SU-DHL-6 (cell line): ENCODE measurements at regions not wholly inside any gene's neighbourhood (a gene's known extent, or its start where the extent isn't known, plus 50 kb on each side); places are given as distances from the start of the nearest gene placed in this dataset.
A peak's percentile ranks its signal among the peaks of the same experiment; 100 is the strongest.

Experiments
- H2AFZ ChIP-seq: fragments of 200-600 bp; sonication (generic); 2 replicates; pipeline ENCODE4 v1.6.1; 2014; ENCODE audit warnings: low read depth, mild to moderate bottlenecking, moderate library complexity, mixed read lengths, antibody characterized with exemption, low read length; ENCODE audit not compliant: severe bottlenecking
- H3F3A ChIP-seq: fragments of 200-600 bp; shearing (Covaris generic); 2 replicates; pipeline ENCODE4 v1.6.0; 2016; ENCODE audit warnings: antibody characterized with exemption, mild to moderate bottlenecking; ENCODE audit not compliant: insufficient read depth
- H3K27ac ChIP-seq: fragments of 200-600 bp; sonication (generic); 2 replicates; pipeline ENCODE4 v1.5.1; 2016; ENCODE audit warnings: low read depth, mild to moderate bottlenecking, low read length, moderate library complexity, mixed read lengths
- H3K27me3 ChIP-seq: fragments of 200-600 bp; sonication (generic), shearing (Covaris generic); 2 replicates; pipeline ENCODE4 v1.6.0; 2014; ENCODE audit warnings: mild to moderate bottlenecking, low read length
- H3K36me3 ChIP-seq: fragments of 200-600 bp; sonication (generic); 2 replicates; pipeline ENCODE4 v1.6.1; 2014; ENCODE audit warnings: mild to moderate bottlenecking, low read length, mixed read lengths
- H3K4me2 ChIP-seq: fragments of 300-600, 200-600 bp; shearing (Covaris generic), sonication (generic); 2 replicates; pipeline ENCODE4 v1.6.0; 2014; ENCODE audit warnings: low read length, low read depth, mild to moderate bottlenecking; ENCODE audit not compliant: poor library complexity, severe bottlenecking
- H3K4me3 ChIP-seq: fragments of 200-600 bp; sonication (generic); 2 replicates; pipeline ENCODE4 v1.5.1; 2014; ENCODE audit warnings: antibody characterized with exemption, low read length, mild to moderate bottlenecking, mixed read lengths; ENCODE audit not compliant: insufficient read depth, poor library complexity, severe bottlenecking
- H3K79me2 ChIP-seq: fragments of 200-600 bp; sonication (generic); 2 replicates; pipeline ENCODE4 v1.6.1; 2014; ENCODE audit warnings: mild to moderate bottlenecking, low read length, moderate library complexity; ENCODE audit not compliant: insufficient read depth
- H3K9ac ChIP-seq: fragments of 200-600 bp; sonication (generic); 2 replicates; pipeline ENCODE4 v1.7.0; 2014; ENCODE audit warnings: mild to moderate bottlenecking, low read length
- H3K9me2 ChIP-seq: fragments of 200-600 bp; sonication (generic); replicated peaks from 2 replicates; pipeline ENCODE4 v1.6.1; 2014; ENCODE audit warnings: low read length; ENCODE audit not compliant: insufficient read depth
- H3K9me3 ChIP-seq: fragments of 200-600 bp; sonication (generic); 2 replicates; pipeline ENCODE4 v1.6.1; 2014; ENCODE audit warnings: low read length, mixed read lengths; ENCODE audit not compliant: insufficient read depth
- H4K20me1 ChIP-seq: fragments of 200-600 bp; sonication (generic); 2 replicates; pipeline ENCODE4 v1.6.1; 2014; ENCODE audit warnings: low read depth, mild to moderate bottlenecking, antibody characterized with exemption, low read length, moderate library complexity, mixed read lengths
- EZH2phosphoT487 ChIP-seq: fragments of 200-600 bp; sonication (generic), shearing (Covaris generic); conservative IDR thresholded peaks from 2 replicates; pipeline ENCODE4 v1.6.1; 2018; ENCODE audit warnings: mild to moderate bottlenecking, antibody characterized with exemption, low read length, moderate library complexity, mixed read lengths
- TF ChIP-seq, protein P1 (sequence below): fragments of 200-600 bp; sonication (generic); IDR thresholded peaks from one replicate; pipeline ENCODE4 v1.5.1; 2017; ENCODE audit warnings: antibody characterized with exemption, mild to moderate bottlenecking, low read length, moderate library complexity; ENCODE audit not compliant: insufficient read depth, poor library complexity, severe bottlenecking

- 0 out of 2 replicates have a peak, but pooled peaks cover 4% of the 10 kb centered on the region for H3K36me3 ChIP-seq
- no peaks in the 10 kb centered on the region for H4K20me1 ChIP-seq
- peak overlapping the region; percentile 3 for H2AFZ ChIP-seq
- no peaks in the 10 kb centered on the region for H3K27me3 ChIP-seq
- H3K4me2 ChIP-seq = no peak overlapping the region
- no peaks in the 10 kb centered on the region for H3F3A ChIP-seq
- no peak overlapping the region for H3K9ac ChIP-seq
- TF ChIP-seq EZH2phosphoT487 = no peak
- TF ChIP-seq, protein P1, sequence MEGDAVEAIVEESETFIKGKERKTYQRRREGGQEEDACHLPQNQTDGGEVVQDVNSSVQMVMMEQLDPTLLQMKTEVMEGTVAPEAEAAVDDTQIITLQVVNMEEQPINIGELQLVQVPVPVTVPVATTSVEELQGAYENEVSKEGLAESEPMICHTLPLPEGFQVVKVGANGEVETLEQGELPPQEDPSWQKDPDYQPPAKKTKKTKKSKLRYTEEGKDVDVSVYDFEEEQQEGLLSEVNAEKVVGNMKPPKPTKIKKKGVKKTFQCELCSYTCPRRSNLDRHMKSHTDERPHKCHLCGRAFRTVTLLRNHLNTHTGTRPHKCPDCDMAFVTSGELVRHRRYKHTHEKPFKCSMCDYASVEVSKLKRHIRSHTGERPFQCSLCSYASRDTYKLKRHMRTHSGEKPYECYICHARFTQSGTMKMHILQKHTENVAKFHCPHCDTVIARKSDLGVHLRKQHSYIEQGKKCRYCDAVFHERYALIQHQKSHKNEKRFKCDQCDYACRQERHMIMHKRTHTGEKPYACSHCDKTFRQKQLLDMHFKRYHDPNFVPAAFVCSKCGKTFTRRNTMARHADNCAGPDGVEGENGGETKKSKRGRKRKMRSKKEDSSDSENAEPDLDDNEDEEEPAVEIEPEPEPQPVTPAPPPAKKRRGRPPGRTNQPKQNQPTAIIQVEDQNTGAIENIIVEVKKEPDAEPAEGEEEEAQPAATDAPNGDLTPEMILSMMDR = no peak
- no peaks in the 10 kb centered on the region for H3K9me2 ChIP-seq
- no peaks in the 10 kb centered on the region for H3K79me2 ChIP-seq
- no peak overlapping the region for H3K27ac ChIP-seq
- no peak overlapping the region for H3K4me3 ChIP-seq
- H3K9me3 ChIP-seq = peaks cover 22% of the 10 kb centered on the region; the same call in 1 of the 2 replicates
Observed at GRCh38 chr6:66896415-66896814, 1189.4 kb upstream of the EYS start.

GRCh38 chr6:66883453-66883852 is 1176.4 kb upstream of the EYS start:
- H3K4me2 ChIP-seq = no peak overlapping the region
- no peak overlapping the region for H3K27ac ChIP-seq
- no peak overlapping the region for H3K9ac ChIP-seq
- H3K27me3 ChIP-seq = no peaks in the 10 kb centered on the region
- no peaks in the 10 kb centered on the region for H3K9me2 ChIP-seq
- no peaks in the 10 kb centered on the region for H3F3A ChIP-seq
- H3K9me3 ChIP-seq = peaks cover 21% of the 10 kb centered on the region; the same call in 1 of the 2 replicates
- no peaks in the 10 kb centered on the region for H4K20me1 ChIP-seq
- no peaks in the 10 kb centered on the region for H3K79me2 ChIP-seq
- no peaks in the 10 kb centered on the region for H3K36me3 ChIP-seq
- H2AFZ ChIP-seq = no peak overlapping the region
- no peak overlapping the region for H3K4me3 ChIP-seq
- TF ChIP-seq, protein P1 = no peak
- no peak for TF ChIP-seq EZH2phosphoT487

- Histone ChIP-seq H3K4me2 (no peak overlapping the region), H3K27me3 (no peaks in the 10 kb centered on the region)
Observed at GRCh38 chr6:66866801-66867200, 1159.8 kb upstream of the EYS start.

More at GRCh38 chr6:66866801-66867200, 1159.8 kb upstream of the EYS start:
- H3K4me3 ChIP-seq = no peak overlapping the region
- no peak overlapping the region for H3K9ac ChIP-seq
- no peak overlapping the region for H3K27ac ChIP-seq
- H3K79me2 ChIP-seq = no peaks in the 10 kb centered on the region
- H3F3A ChIP-seq = no peaks in the 10 kb centered on the region
- no peaks in the 10 kb centered on the region for H4K20me1 ChIP-seq
- H3K9me2 ChIP-seq = no peaks in the 10 kb centered on the region
- no peaks in the 10 kb centered on the region for H3K36me3 ChIP-seq
- H3K9me3 ChIP-seq = no peaks in the 10 kb centered on the region
- H2AFZ ChIP-seq = no peak overlapping the region
- no peak for TF ChIP-seq EZH2phosphoT487
- TF ChIP-seq, protein P1 = no peak
